ENCODE measurements at regions not wholly inside any gene's neighbourhood (a gene's known extent, or its start where the extent isn't known, plus 50 kb on each side); places are given as distances from the start of the nearest gene placed in this dataset.

GRCh38 chr2:182598626-182599025 is 117.4 kb upstream of the DNAJC10 start:
- TF ChIP-seq EP300 (IDR thresholded peaks at IDR 0.05; ENCODE audit: borderline replicate concordance in 1 of 2, control insufficient read depth in 1 of 2, low read depth in 2 of 2, low read length in 2 of 2) (no peak), KLF5 (IDR thresholded peaks at IDR 0.05; ENCODE audit: partially characterized antibody) (no peak), PBX3 (IDR thresholded peaks at IDR 0.05; ENCODE audit: insufficient replicate concordance, low read depth, low read length) (no peak), POLR2A (IDR thresholded peaks at IDR 0.05; ENCODE audit: low read depth, low read length) (no peak), BCL11A (IDR thresholded peaks at IDR 0.05; ENCODE audit: low read depth, low read length) (no peak)
- TF ChIP-seq, protein P1, sequence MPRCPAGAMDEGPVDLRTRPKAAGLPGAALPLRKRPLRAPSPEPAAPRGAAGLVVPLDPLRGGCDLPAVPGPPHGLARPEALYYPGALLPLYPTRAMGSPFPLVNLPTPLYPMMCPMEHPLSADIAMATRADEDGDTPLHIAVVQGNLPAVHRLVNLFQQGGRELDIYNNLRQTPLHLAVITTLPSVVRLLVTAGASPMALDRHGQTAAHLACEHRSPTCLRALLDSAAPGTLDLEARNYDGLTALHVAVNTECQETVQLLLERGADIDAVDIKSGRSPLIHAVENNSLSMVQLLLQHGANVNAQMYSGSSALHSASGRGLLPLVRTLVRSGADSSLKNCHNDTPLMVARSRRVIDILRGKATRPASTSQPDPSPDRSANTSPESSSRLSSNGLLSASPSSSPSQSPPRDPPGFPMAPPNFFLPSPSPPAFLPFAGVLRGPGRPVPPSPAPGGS (IDR thresholded peaks at IDR 0.05; ENCODE audit: borderline replicate concordance, insufficient read depth, low read depth, low read length, poor library complexity, severe bottlenecking), result no peak

All from GM12878 (cell line).